OCI-LY7 (cell line): ENCODE measurements at regions not wholly inside any gene's neighbourhood (a gene's known extent, or its start where the extent isn't known, plus 50 kb on each side); places are given as distances from the start of the nearest gene placed in this dataset.

Source experiments
- BruUV-seq: library from RNA; stranded (reverse); fragments of 400-500 nt; replicated peaks from 2 replicates; lab custom pipeline; 2021; lab: Mats Ljungman, UMichigan
- CTCF ChIA-PET: fragments of 300-600 bp; sonication (Branson Sonifier 250); formaldehyde crosslinking; loops from one replicate; lab custom pipeline; 2022; ENCODE audit warnings: antibody characterized with exemption; ENCODE audit not compliant: unreplicated experiment; lab: Charles Lee
- POLR2A ChIA-PET: fragments of 300-600 bp; sonication (Branson Sonifier 250); formaldehyde crosslinking; loops from one replicate; lab custom pipeline; 2022; ENCODE audit warnings: antibody characterized with exemption; lab: Charles Lee
- DNase-seq: peaks from one replicate; pipeline ENCODE4 v3.0.0-alpha.2; 2015; ENCODE audit warnings: low spot score
- H2AFZ ChIP-seq: fragments of 200-600 bp; sonication (generic), shearing (Covaris generic); 2 replicates; pipeline ENCODE4 v1.6.1; 2014; ENCODE audit warnings: mild to moderate bottlenecking, antibody characterized with exemption, low read length, moderate library complexity
- H3K27ac ChIP-seq: fragments of 200-600 bp; sonication (generic); 2 replicates; pipeline ENCODE4 v1.5.1; 2014; ENCODE audit warnings: mixed run types, low read depth, mild to moderate bottlenecking, moderate library complexity, low read length, inconsistent platforms; ENCODE audit not compliant: poor library complexity, severe bottlenecking
- H3K36me3 ChIP-seq: fragments of 200-600 bp; sonication (generic); 2 replicates; pipeline ENCODE4 v1.6.1; 2014; ENCODE audit warnings: mild to moderate bottlenecking, antibody characterized with exemption, low read length, moderate library complexity, mixed read lengths; ENCODE audit not compliant: insufficient read depth
- H3K4me1 ChIP-seq: fragments of 200-600 bp; sonication (generic); 2 replicates; pipeline ENCODE4 v1.5.1; 2014; ENCODE audit warnings: mild to moderate bottlenecking, low read length; ENCODE audit not compliant: insufficient read depth, poor library complexity, severe bottlenecking
- H3K4me2 ChIP-seq: fragments of 200-600 bp; sonication (generic); 2 replicates; pipeline ENCODE4 v1.6.1; 2014; ENCODE audit warnings: mild to moderate bottlenecking, low read length
- H3K4me3 ChIP-seq: fragments of 200-600 bp; sonication (generic); 2 replicates; pipeline ENCODE4 v1.5.1; 2014; ENCODE audit warnings: mild to moderate bottlenecking, low read depth, low read length; ENCODE audit not compliant: poor library complexity, severe bottlenecking
- H3K79me2 ChIP-seq: fragments of 200-600 bp; sonication (generic); 2 replicates; pipeline ENCODE4 v1.6.1; 2016; ENCODE audit warnings: low read depth, mild to moderate bottlenecking, low read length, moderate library complexity, mixed read lengths; ENCODE audit not compliant: insufficient read depth
- H3K9me2 ChIP-seq: fragments of 200-600 bp; sonication (generic); 2 replicates; pipeline ENCODE4 v1.6.1; 2016; ENCODE audit warnings: mild to moderate bottlenecking, low read length, mixed read lengths; ENCODE audit not compliant: insufficient read depth
- H3K9me3 ChIP-seq: fragments of 200-600 bp; sonication (generic); 2 replicates; pipeline ENCODE4 v1.6.1; 2014; ENCODE audit warnings: mild to moderate bottlenecking, mixed run types, low read length, mixed read lengths
- H4K20me1 ChIP-seq: fragments of 200-600 bp; sonication (generic); 2 replicates; pipeline ENCODE4 v1.6.1; 2014; ENCODE audit warnings: mild to moderate bottlenecking, antibody characterized with exemption, low read length, moderate library complexity, mixed read lengths; ENCODE audit not compliant: insufficient read depth
- CTCF ChIP-seq: fragments of 200-600 bp; sonication (generic); conservative IDR thresholded peaks from 2 replicates; pipeline ENCODE4 v1.5.1; 2014; ENCODE audit warnings: mild to moderate bottlenecking, antibody characterized with exemption, low read length, moderate library complexity, mixed read lengths
- EZH2phosphoT487 ChIP-seq: fragments of 200-600 bp; sonication (generic); IDR thresholded peaks from 2 replicates; pipeline ENCODE4 v1.6.1; 2018; ENCODE audit warnings: low read depth, borderline replicate concordance, mild to moderate bottlenecking, mixed run types, antibody characterized with exemption, low read length, moderate library complexity, mixed read lengths
- intact Hi-C: fragments of 100-400 bp; cut with micrococcal nuclease; formaldehyde crosslinking; loops from one replicate; pipeline ENCODE4 v1.10.0; 2022; ENCODE audit not compliant: unreplicated experiment

DNA sequence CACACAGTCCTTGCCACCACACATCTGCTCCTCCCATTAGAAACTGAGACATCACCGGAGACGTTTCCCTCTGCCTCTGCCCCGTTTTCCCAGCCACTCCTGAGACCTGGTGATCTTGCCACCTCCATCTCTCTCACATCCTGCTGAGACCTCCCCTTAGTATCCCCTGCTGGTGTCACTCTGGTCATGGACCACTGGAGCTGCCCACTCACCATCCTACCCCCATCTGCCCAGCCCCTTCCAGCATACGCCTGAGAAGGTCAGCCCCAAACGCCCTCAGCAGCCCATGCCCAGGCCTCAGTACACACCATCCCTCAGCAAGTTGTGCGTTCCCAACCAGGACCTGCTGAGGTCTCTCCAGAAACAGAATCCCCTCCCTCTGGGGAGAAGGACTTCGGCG, 64.3 kb downstream of the SHANK2 start:
- no peaks in the 10 kb centered on the region for H3K79me2 ChIP-seq
- intact Hi-C loops: no loop called here
- DNase-seq: no peak
- BruUV-seq: no TSS peak
- no peaks in the 10 kb centered on the region for H3K9me3 ChIP-seq
- H3K4me1 ChIP-seq: no peaks in the 10 kb centered on the region
- H4K20me1 ChIP-seq: no peaks in the 10 kb centered on the region
- H3K4me2 ChIP-seq: no peak overlapping the region
- no peak for TF ChIP-seq EZH2phosphoT487
- no peak for TF ChIP-seq CTCF
- H3K36me3 ChIP-seq: no peaks in the 10 kb centered on the region
- ChIA-PET CTCF (no interaction called here), POLR2A (no interaction called here)
- H3K27ac ChIP-seq: no peak overlapping the region
- H3K4me3 ChIP-seq: no peak overlapping the region
- H2AFZ ChIP-seq: no peak overlapping the region
- no peaks in the 10 kb centered on the region for H3K9me2 ChIP-seq

DNA sequence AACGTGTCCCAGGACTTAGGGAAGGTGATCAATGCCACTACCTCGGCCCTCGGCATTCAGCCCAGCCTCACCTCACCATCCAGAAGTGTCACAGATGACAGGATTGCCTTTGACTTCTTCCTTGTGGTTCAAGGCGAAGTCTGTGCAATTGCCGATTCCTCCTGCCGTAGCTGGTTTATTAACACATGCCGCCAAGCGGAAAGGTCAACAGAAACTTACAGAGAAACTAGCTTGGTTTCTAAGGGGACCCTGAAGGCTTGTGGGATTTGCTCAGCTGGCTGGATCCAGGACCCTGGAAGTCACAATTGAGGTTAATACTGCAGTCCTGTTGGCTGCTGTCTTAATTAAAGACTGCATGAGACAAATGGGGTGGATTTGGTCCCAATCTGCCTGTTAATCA, 65.6 kb downstream of the SHANK2 start:
- CTCF ChIA-PET: no interaction called here
- no peak overlapping the region for H3K4me2 ChIP-seq
- intact Hi-C loops: no loop called here
- no TSS peak for BruUV-seq
- H3K9me3 ChIP-seq: no peaks in the 10 kb centered on the region
- H4K20me1 ChIP-seq: no peaks in the 10 kb centered on the region
- no peak overlapping the region for H2AFZ ChIP-seq
- no peaks in the 10 kb centered on the region for H3K36me3 ChIP-seq
- no peaks in the 10 kb centered on the region for H3K4me1 ChIP-seq
- H3K9me2 ChIP-seq: no peaks in the 10 kb centered on the region
- no peak for DNase-seq
- H3K4me3 ChIP-seq: no peak overlapping the region
- H3K79me2 ChIP-seq: no peaks in the 10 kb centered on the region
- no peak overlapping the region for H3K27ac ChIP-seq
- POLR2A ChIA-PET: no interaction called here
- TF ChIP-seq EZH2phosphoT487: no peak
- no peak for TF ChIP-seq CTCF

GRCh38 chr11:71185411-71185810, 67.0 kb downstream of the SHANK2 start:
- TF ChIP-seq CTCF (no peak), EZH2phosphoT487 (no peak)
- Histone ChIP-seq H3K36me3 (no peaks in the 10 kb centered on the region), H4K20me1 (no peaks in the 10 kb centered on the region), H3K4me2 (no peak overlapping the region), H3K9me2 (no peaks in the 10 kb centered on the region), H3K4me3 (no peak overlapping the region), H3K27ac (no peak overlapping the region), H3K9me3 (no peaks in the 10 kb centered on the region), H3K4me1 (no peaks in the 10 kb centered on the region), H3K79me2 (no peaks in the 10 kb centered on the region), H2AFZ (no peak overlapping the region)
- no peak for DNase-seq
- CTCF ChIA-PET: no interaction called here
- POLR2A ChIA-PET: interaction anchor here (0.7 kb wide), 1 partner anchor 266 kb away, joined by 7 read pairs; no protein-coding TSS in a partner anchor
- intact Hi-C loops: no loop called here
- no TSS peak for BruUV-seq
